ENCODE measurements at regions not wholly inside any gene's neighbourhood (a gene's known extent, or its start where the extent isn't known, plus 50 kb on each side); places are given as distances from the start of the nearest gene placed in this dataset.

- no peak for DNase-seq
These were observed 644.3 kb downstream of the IRS1 start for GRCh38 chr2:226155093-226155875.

- no peak for DNase-seq
These were observed 645.0 kb downstream of the IRS1 start for GRCh38 chr2:226154610-226155009.

DNA sequence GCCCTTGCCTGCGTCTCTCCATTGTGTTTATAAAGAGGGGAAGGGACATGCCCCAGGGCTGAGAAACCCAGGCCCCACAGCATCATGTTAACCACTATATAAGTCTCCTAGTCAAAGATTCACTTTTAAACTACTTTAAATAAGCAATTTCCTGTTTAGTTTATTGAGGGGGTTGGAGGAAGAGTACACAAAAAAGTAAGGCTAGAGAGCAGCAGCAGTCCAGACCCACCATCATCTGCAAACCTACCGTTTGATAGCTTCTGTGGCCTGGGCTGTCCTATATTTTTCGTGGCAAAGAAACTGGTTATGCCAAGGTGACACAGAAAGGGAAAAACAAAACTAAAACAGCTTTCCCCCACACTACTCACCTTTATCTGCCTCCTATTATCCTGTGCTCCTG is 646.1 kb downstream of the IRS1 start:
- DNase-seq, result no peak

- no peak for DNase-seq
These were observed 648.5 kb downstream of the IRS1 start for GRCh38 chr2:226151157-226151556.

DNA sequence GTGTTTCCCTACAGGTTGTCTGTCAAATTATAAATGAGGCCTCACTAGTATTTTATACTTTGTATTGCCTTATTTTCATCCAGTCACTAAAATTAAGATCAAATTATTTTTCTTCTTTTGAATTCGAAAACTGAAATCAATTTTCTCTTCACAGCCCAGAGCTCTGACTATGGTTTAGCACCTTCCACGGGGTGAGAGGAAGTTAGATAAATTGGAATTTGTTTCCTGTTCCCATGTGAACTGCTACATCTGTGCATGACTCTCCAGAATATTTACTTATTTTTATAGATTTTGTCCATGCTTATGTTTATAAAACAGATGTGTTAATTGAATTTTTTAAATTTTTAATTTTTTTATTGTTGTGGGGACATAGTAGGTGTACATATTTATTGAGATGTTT is 656.5 kb downstream of the IRS1 start:
- DNase-seq, result no peak

- no peak for DNase-seq
These were observed 657.2 kb downstream of the IRS1 start for GRCh38 chr2:226142463-226142862.

- no peak for DNase-seq
These were observed 659.0 kb downstream of the IRS1 start for GRCh38 chr2:226140594-226140993.

GRCh38 chr2:226139759-226140158 is 659.9 kb downstream of the IRS1 start:
- DNase-seq, result no peak

DNA sequence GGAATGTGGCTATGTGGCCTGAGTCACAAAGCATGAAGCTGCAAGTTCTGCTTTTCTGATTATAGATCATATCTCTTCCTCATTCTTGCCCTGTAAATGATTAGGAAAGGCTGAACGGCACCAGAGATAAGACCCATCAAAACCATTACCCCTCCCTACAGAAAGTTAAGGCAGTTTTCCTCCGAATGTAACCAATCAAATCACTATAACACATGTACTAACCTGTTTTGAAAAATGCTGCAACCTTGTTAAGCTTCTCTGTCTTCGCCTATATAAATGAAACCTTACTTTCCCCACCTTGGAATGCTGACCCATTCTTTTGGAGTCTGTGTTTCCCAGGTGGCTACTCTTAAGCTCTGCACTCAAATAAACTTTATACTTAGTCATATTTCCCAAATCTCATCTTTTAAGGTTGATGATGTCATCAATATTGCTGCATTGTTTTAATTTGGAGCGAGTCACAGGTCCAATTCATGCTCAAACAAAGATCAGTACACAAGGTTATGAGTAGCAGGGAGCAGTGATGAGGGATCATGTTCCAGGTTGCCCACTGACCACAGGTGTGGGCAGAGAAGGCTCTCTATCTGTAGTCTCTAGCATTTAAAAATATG is 662.3 kb downstream of the IRS1 start:
- no peak for DNase-seq

GRCh38 chr2:226136739-226137138 is 662.9 kb downstream of the IRS1 start:
- no peak for DNase-seq

GRCh38 chr2:226135861-226136548 is 663.6 kb downstream of the IRS1 start:
- DNase-seq, result no peak

GRCh38 chr2:226132323-226133215 is 667.1 kb downstream of the IRS1 start:
- DNase-seq, result no peak

DNA sequence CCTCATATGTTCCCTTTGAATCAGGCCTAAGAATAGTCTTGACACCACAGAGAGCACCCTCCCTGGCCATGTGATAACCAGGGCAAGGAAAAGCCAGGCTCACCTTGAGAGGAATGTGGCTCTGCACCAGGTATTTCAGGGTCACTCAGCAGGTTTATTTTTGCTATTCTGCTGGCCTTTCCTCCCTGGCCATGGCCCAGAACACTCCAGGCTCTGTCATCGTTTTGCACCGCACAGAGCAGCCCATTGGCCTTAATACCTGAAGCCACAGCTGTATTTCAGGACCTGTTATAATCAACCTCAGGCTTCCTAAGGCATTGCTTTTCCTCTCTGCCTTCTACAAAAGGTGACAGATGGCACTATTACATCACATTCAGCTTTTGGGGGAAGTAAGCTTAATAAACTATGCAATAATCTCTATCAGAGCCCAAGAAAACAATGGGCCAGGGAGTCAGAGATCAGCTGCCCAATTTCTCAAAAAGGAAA is 668.3 kb downstream of the IRS1 start:
- DNase-seq, result no peak

GRCh38 chr2:226130192-226130591 is 669.4 kb downstream of the IRS1 start:
- no peak for DNase-seq

- no peak for DNase-seq
These were observed 671.9 kb downstream of the IRS1 start for GRCh38 chr2:226127682-226128081.

GRCh38 chr2:226126104-226126503 is 673.5 kb downstream of the IRS1 start:
- no peak for DNase-seq

GRCh38 chr2:226125176-226125883 is 674.3 kb downstream of the IRS1 start:
- DNase-seq, result no peak

DNA sequence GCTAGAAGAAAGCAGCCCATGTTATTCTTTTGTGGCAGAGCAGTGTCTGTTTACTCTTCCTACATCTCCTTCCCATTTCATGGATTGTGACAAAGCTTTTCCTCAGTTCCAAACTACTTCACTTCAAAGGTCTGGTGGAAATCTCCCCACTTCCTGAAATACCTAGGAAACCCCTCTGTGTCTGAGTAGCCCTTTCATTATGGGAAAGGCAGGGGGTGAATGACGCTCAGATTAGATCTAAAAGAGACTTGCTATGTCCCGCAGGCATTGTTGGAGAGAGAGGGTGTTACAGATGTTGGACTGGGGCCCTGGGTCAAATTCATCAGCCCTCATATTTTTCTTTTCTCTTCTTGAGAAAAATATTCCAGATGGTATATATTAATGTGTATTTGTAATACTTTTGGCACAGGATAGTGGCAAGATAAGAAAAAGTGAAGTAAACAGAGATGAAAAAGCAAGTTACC is 675.0 kb downstream of the IRS1 start:
- no peak for DNase-seq

DNA sequence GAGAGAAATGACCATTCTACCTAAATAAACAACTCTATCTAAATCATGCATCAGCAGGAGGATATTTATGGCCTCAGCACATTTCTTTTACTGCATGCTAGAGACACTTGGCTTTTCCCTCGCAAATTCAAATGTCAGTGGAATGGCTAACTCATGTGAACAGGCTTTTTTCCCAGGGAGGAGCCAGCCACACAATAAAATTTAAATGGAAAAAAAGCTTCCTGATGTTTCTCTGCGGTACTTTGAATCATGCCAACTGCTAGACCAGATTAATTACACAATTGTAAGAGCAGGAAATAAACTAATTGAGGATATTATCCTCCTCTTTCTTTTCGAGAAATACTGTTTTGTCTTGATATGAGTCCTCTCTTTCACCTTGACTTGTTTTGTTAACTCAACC is 676.3 kb downstream of the IRS1 start:
- DNase-seq, result no peak

- DNase-seq, result no peak
These were observed 677.6 kb downstream of the IRS1 start for GRCh38 chr2:226122041-226122440.

- no peak for DNase-seq
These were observed 678.4 kb downstream of the IRS1 start for GRCh38 chr2:226121046-226121738.
